CD14-positive monocyte (primary cell): ENCODE measurements at regions not wholly inside any gene's neighbourhood (a gene's known extent, or its start where the extent isn't known, plus 50 kb on each side); places are given as distances from the start of the nearest gene placed in this dataset.

Experiments
- DNase-seq, 3 donors: peaks; one replicate each; pipeline ENCODE4 v3.0.0-alpha.2; 2011 to 2022
- H2AFZ ChIP-seq: 2 replicates; pipeline ENCODE4 v1.6.0; 2012; ENCODE audit warnings: mild to moderate bottlenecking, low read depth, low read length, inconsistent platforms; ENCODE audit not compliant: insufficient read depth, poor library complexity, severe bottlenecking
- H3K27ac ChIP-seq, 2 donors: 1 replicate in 1 of 2; 2 replicates in 1 of 2; pipeline ENCODE4 v1.5.1; 2012 to 2013; ENCODE audit warnings: low read length in 2 of 2, control low read depth in 1 of 2, inconsistent platforms in 1 of 2, low read depth in 1 of 2, mild to moderate bottlenecking in 1 of 2
- H3K27me3 ChIP-seq, 2 donors: one replicate each; pipeline versions ENCODE4 v1.6.0 to v1.6.1; 2011 to 2013; ENCODE audit warnings: low read length in 2 of 2; ENCODE audit not compliant: control insufficient read depth in 2 of 2, insufficient read depth in 2 of 2
- H3K36me3 ChIP-seq, 2 donors: replicated peaks in 1 of 2; 1 replicate in 1 of 2; 2 replicates in 1 of 2; pipeline versions ENCODE4 v1.5.1 to v1.6.1; 2012 to 2013; ENCODE audit warnings: low read length in 2 of 2, control low read depth in 1 of 2, inconsistent platforms in 1 of 2, mild to moderate bottlenecking in 1 of 2; ENCODE audit not compliant: insufficient read depth in 2 of 2, control insufficient read depth in 1 of 2
- H3K4me1 ChIP-seq, 2 donors: 1 replicate in 1 of 2; 2 replicates in 1 of 2; pipeline versions ENCODE4 v1.5.1 to v1.6.1; 2012 to 2013; ENCODE audit warnings: low read length in 2 of 2, control low read depth in 1 of 2, inconsistent platforms in 1 of 2, mild to moderate bottlenecking in 1 of 2, moderate library complexity in 1 of 2; ENCODE audit not compliant: insufficient read depth in 2 of 2, control insufficient read depth in 1 of 2
- H3K4me2 ChIP-seq: replicated peaks from 2 replicates; pipeline ENCODE3; 2012; ENCODE audit warnings: low read length, moderate library complexity, mild to moderate bottlenecking; ENCODE audit not compliant: poor library complexity, severe bottlenecking; ENCODE audit errors: extremely low read depth
- H3K4me3 ChIP-seq, 3 experiments: fragments of 200-600 bp in 1 of 3; sonication (generic) in 1 of 3; replicated peaks in 1 of 3; 1 replicate in 2 of 3; 2 replicates in 1 of 3; pipeline ENCODE4 v1.5.1; 2011 to 2013; ENCODE audit warnings: low read length in 3 of 3, mild to moderate bottlenecking in 3 of 3, control low read depth in 2 of 3, low read depth in 2 of 3, inconsistent platforms in 1 of 3, moderate library complexity in 1 of 3
- H3K79me2 ChIP-seq: 2 replicates; pipeline ENCODE4 v1.6.0; 2012; ENCODE audit warnings: mild to moderate bottlenecking, control low read depth, inconsistent platforms, low read length, moderate library complexity; ENCODE audit not compliant: insufficient read depth
- H3K9ac ChIP-seq: 2 replicates; pipeline ENCODE4 v1.6.0; 2017; ENCODE audit warnings: low read length, mild to moderate bottlenecking; ENCODE audit not compliant: insufficient read depth, poor library complexity, severe bottlenecking
- H3K9me3 ChIP-seq, 2 donors: replicated peaks in 1 of 2; 1 replicate in 1 of 2; 2 replicates in 1 of 2; pipeline versions ENCODE4 v1.5.1 to v1.6.1; 2012 to 2013; ENCODE audit warnings: low read length in 2 of 2, control low read depth in 1 of 2; ENCODE audit not compliant: control insufficient read depth in 1 of 2, insufficient read depth in 1 of 2
- H4K20me1 ChIP-seq: 2 replicates; pipeline ENCODE4 v1.6.0; 2012; ENCODE audit warnings: mild to moderate bottlenecking, low read length, control low read depth, moderate library complexity; ENCODE audit not compliant: insufficient read depth
- H3K27ac Mint-ChIP-seq, 7 donors: one replicate each; pipeline ENCODE4 v1.8.0; 2020; ENCODE audit warnings: mild to moderate bottlenecking in 7 of 7, mixed read lengths in 7 of 7, moderate library complexity in 6 of 7, inconsistent platforms in 2 of 7
- H3K27me3 Mint-ChIP-seq, 3 donors: one replicate each; pipeline ENCODE4 v1.8.0; 2021 to 2022; ENCODE audit warnings: low read depth in 3 of 3, mild to moderate bottlenecking in 3 of 3, mixed read lengths in 3 of 3, moderate library complexity in 3 of 3, inconsistent platforms in 1 of 3
- H3K36me3 Mint-ChIP-seq, 2 donors: one replicate each; pipeline ENCODE4 v1.8.0; 2020; ENCODE audit warnings: mixed read lengths in 2 of 2, inconsistent platforms in 1 of 2, mild to moderate bottlenecking in 1 of 2
- H3K4me1 Mint-ChIP-seq: one replicate; pipeline ENCODE4 v1.8.0; 2020; ENCODE audit warnings: mild to moderate bottlenecking, mixed read lengths
- H3K4me3 Mint-ChIP-seq, 2 donors: one replicate each; pipeline ENCODE4 v1.8.0; 2020; ENCODE audit warnings: mild to moderate bottlenecking in 2 of 2, mixed read lengths in 2 of 2, moderate library complexity in 1 of 2
- H3K9me3 Mint-ChIP-seq, 7 donors: one replicate each; pipeline ENCODE4 v1.8.0; 2020 to 2022; ENCODE audit warnings: mixed read lengths in 7 of 7, mild to moderate bottlenecking in 6 of 7, moderate library complexity in 6 of 7, inconsistent platforms in 2 of 7
- WGBS: methylation state at CpG from one replicate; pipeline ENCODE4 v1.1.5; 2013; ENCODE audit warnings: missing lambda C conversion rate; ENCODE audit not compliant: insufficient coverage; 5-methylcytosine and 5-hydroxymethylcytosine counted together
- intact Hi-C, 2 donors: fragments of 100-400 bp; cut with micrococcal nuclease; formaldehyde crosslinking; loops; one replicate each; pipeline versions ENCODE4 v1.15.0 to v1.15.1; 2023
- TF ChIP-seq, protein P1 (sequence below): fragments of 200-600 bp; IDR thresholded peaks from one replicate; pipeline ENCODE4 v1.8.0; 2022; ENCODE audit warnings: antibody characterized with exemption, mild to moderate bottlenecking

DNA sequence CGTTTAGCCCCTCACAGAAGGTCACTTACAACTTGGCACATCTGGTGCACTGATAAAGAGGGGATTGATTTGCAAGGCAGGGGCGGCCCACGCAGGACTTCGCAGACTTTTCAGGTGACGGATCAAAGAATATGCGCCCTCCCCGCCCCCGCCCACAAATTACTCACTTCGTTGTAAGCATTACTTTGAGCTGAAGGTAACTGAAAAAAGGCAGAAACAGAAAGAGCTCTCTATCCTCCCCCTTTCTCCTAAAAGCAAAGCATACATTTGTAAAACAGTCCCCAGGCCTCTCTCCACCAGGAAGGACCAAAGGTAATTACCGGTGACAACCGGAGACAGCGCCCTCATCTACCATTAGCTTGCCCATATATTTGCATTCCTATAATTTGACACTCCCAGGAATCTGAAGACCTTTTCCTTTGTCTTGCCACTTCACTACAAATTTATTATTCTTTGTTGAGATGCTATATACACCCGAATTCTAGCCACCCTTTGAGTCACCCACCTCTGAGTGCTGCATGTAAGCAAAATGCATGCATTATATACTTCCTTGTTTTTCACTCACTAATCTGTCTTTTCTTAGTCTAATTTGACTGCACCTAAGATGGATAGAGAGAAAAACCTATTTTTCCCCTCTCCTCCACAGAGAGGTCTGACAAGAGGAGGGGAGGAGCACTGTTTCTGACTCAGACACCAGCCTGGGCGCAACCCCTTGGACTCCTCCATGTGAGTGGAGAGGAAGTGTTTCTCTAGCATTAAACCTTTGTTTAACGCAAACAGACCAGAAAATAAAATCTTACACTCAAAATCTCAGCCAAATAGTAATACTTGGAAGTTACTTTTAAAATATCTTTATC is 74.7 kb upstream of the SPIN1 start:
- Histone ChIP-seq H4K20me1 (no peaks in the 10 kb centered on the region), H3K9me3 (no peaks in the 10 kb centered on the region), H3K4me3 (no peak overlapping the region), H2AFZ (no peak overlapping the region), H3K79me2 (no peaks in the 10 kb centered on the region), H3K27me3 (no peaks in the 10 kb centered on the region), H3K4me1 (peaks cover 0 to 5% of the 10 kb centered on the region in 2 donors), H3K36me3 (no peaks in the 10 kb centered on the region), H3K9ac (no peak overlapping the region), H3K27ac (no peak overlapping the region), H3K4me2 (no peak overlapping the region)
- Mint-ChIP-seq H3K4me1 (peaks cover 16% of the 10 kb centered on the region), H3K36me3 (no peaks in the 10 kb centered on the region), H3K27me3 (no peaks in the 10 kb centered on the region), H3K4me3 (no peak overlapping the region), H3K9me3 (peaks cover 0 to 3% (median 0%) of the 10 kb centered on the region in 7 donors), H3K27ac (peak overlapping the region in 1 of 7 donors; percentile 27)
- intact Hi-C loops = no loop called here
- no peak for DNase-seq
- 95% methylated on average over 6 of the region's 15 CpGs for WGBS
- TF ChIP-seq, protein P1, sequence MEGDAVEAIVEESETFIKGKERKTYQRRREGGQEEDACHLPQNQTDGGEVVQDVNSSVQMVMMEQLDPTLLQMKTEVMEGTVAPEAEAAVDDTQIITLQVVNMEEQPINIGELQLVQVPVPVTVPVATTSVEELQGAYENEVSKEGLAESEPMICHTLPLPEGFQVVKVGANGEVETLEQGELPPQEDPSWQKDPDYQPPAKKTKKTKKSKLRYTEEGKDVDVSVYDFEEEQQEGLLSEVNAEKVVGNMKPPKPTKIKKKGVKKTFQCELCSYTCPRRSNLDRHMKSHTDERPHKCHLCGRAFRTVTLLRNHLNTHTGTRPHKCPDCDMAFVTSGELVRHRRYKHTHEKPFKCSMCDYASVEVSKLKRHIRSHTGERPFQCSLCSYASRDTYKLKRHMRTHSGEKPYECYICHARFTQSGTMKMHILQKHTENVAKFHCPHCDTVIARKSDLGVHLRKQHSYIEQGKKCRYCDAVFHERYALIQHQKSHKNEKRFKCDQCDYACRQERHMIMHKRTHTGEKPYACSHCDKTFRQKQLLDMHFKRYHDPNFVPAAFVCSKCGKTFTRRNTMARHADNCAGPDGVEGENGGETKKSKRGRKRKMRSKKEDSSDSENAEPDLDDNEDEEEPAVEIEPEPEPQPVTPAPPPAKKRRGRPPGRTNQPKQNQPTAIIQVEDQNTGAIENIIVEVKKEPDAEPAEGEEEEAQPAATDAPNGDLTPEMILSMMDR = no peak

DNA sequence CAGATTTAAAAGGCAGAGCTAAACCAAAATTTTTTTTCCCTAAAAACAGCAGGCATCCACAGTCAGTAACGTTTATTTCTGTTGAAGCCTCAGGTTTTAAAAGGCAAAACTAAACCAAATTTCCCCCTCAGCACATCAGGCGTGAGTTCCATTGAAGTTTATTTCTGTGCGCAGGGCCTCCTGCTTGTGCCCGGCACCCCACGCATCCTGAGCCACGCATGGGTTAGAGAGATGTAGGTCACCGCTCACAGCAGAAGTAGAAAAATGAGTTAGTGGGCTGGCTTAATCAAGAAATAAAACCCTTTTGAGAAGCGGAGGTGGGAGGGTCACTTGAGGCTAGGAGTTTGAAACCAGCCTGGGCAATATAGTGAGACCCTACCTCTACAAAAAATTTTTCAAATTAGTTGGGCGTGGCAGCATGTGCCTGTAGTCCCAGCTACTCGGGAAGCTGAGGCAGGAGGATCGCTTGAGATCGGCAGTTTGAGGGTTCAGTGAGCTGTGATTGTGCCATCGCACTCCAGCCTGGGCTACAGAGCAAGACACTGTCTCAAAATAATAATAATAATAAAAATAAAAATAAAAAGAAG is 75.6 kb upstream of the SPIN1 start:
- peaks cover 0 to 5% of the 10 kb centered on the region in 2 donors for H3K4me1 ChIP-seq
- Mint-ChIP-seq H3K36me3 (no peaks in the 10 kb centered on the region), H3K4me1 (peaks cover 16% of the 10 kb centered on the region), H3K9me3 (peaks cover 0 to 4% (median 0%) of the 10 kb centered on the region in 7 donors), H3K27ac (no peak overlapping the region), H3K27me3 (no peaks in the 10 kb centered on the region), H3K4me3 (no peak overlapping the region)
- TF ChIP-seq, protein P1 = no peak
- no peaks in the 10 kb centered on the region for H3K27me3 ChIP-seq
- no peak overlapping the region for H3K27ac ChIP-seq
- 90% methylated on average over 9 of the region's 13 CpGs for WGBS
- no peaks in the 10 kb centered on the region for H3K79me2 ChIP-seq
- intact Hi-C loops = no loop called here
- H3K9ac ChIP-seq = no peak overlapping the region
- H3K9me3 ChIP-seq = no peaks in the 10 kb centered on the region
- no peak overlapping the region for H3K4me2 ChIP-seq
- no peak overlapping the region for H2AFZ ChIP-seq
- H3K36me3 ChIP-seq = no peaks in the 10 kb centered on the region
- no peak for DNase-seq
- H4K20me1 ChIP-seq = no peaks in the 10 kb centered on the region
- H3K4me3 ChIP-seq = no peak overlapping the region
